NCI-H1694 treated with DMSO at 0.1 percent for 48 hours (cell line): ENCODE measurements at regions not wholly inside any gene's neighbourhood (a gene's known extent, or its start where the extent isn't known, plus 50 kb on each side); places are given as distances from the start of the nearest gene placed in this dataset.
A peak's percentile ranks its signal among the peaks of the same experiment; 100 is the strongest.

ENCODE experiments used
- DNase-seq: peaks from one replicate; lab custom pipeline; 2025; lab: John Stamatoyannopoulos, UW

DNA sequence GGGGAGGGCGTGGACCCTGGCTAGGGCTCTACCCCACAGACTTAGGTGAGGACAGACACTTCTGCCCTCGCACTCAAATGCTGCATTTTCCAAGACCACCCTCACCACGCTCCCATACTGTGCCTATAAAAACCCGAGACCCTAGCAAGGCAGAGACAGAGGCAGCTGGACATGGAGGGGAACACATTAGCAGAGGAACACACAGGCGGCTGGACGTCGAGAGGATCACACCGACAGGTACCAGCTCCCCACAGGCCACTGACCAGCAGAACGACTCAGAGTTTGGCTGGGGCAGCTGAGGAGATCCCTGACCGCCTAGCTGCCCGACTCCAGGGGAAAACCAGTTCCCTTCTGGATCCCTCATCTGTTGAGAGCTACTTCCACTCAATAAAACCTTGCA lies 338.2 kb upstream of the SMIM30 start:
- DNase-seq, result no peak

DNA sequence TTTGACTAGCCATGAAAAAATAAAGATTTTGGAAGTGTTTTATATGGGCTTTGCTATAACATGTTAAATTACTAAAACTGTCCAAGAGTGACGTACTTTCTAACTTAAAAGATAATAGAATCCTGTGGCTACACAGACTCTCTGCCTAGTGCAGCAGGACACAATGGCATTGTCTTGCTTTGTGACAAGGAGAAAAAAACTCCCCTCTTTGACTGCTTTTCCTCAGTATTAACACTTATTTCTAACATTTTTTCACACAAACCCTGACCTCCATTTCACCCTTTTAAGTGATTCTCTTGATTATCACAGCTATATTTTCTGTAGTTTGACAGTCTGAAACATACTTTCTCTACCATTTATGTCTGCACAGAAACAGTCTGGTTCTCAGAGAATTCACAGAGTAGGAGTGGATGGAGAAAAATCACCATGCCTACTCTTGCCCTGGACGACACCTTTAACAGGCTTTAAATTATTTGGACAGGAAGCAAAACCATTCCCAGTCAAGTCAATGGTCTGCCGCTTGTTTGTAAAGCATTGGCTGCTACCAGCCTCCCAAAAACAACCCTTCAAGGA lies 336.3 kb upstream of the SMIM30 start:
- no peak for DNase-seq

- DNase-seq, result no peak
Measured at GRCh38 chr7:113452245-113452644, 333.9 kb upstream of the SMIM30 start.

GRCh38 chr7:113446791-113447190 lies 328.4 kb upstream of the SMIM30 start:
- no peak for DNase-seq

- DNase-seq, result no peak
Measured at GRCh38 chr7:113446391-113446790, 328.0 kb upstream of the SMIM30 start.

GRCh38 chr7:113444261-113444660 lies 325.9 kb upstream of the SMIM30 start:
- no peak for DNase-seq

DNA sequence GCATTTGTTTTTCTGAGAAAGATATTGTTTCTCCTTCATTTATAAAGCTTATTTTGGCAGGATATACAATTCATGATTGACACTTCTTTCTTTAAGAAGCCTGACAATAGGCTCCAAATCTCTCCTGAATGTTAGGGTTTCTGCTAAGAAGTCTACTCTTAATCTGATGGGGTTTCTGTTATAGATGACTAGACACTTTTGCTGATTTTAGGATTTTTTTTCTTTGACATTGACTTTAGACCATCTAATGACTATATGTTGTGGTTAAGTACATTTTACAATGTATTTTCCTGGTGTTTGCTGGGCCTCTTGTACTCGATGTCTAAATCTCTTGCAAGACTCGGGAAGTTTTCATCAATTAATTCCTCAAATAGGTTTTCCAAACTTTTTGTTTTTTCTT lies 321.8 kb upstream of the SMIM30 start:
- DNase-seq, result no peak

GRCh38 chr7:113431406-113431805 lies 313.1 kb upstream of the SMIM30 start:
- no peak for DNase-seq

DNA sequence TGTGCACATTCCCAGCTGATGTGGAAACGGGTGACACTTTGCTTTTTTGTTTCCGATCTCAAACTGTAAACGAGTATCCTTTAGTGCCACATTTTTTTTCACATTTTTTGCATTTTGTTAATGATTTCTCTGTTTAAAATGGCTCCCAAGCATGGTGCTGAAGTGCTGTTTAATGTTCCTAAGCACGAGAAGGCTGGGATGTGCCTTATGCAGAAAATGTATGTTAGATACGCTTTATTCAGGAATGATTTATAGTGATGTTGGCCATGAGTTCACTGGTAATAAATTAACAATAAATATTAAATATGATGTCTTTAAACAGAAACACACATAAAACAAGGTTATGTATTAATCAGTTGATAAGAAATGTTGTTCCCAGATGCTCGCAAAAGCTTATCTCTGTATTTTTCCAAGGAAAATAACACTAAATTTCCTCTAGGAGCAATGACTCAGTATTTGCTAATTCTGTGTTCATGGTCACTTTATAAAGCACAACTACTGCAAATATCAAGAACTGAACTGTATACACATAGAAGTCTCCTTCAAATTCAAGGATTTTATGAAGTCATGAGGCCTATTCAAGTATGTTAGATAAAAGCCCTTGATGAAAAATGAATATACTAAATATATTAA lies 305.9 kb upstream of the SMIM30 start:
- DNase-seq, result no peak

DNA sequence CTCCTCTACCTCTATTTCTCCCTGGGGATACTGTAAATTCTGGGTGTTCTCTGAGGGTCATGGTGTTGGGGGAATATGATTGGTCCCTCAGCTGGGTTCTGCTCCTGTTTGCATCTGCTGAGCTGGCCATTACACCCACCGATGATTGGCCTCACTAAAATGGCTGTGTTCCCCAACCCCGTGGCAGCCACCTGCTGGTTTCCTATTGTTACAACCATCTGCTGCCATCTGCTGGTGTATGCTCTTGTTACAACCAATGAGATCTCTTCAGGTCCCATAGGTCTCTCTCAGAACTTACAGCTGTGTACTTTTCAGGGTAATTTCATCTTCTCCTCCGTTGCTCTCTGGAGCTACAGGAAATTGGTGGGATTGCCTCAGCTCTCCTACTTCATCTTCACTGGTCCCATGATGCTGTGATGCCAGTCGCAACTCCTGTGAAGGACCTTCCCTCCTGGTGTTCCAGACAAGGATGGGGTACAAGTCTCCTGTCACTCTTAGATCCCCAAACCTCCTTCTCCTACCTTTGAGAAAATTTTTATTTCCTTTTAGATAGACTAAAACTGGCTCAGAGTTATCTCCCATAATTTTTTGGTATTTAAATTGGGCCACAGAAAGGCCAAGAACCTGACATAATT lies 303.5 kb upstream of the SMIM30 start:
- DNase-seq, result peak; percentile 87

GRCh38 chr7:113414401-113415035 lies 296.2 kb upstream of the SMIM30 start:
- DNase-seq, result no peak

DNA sequence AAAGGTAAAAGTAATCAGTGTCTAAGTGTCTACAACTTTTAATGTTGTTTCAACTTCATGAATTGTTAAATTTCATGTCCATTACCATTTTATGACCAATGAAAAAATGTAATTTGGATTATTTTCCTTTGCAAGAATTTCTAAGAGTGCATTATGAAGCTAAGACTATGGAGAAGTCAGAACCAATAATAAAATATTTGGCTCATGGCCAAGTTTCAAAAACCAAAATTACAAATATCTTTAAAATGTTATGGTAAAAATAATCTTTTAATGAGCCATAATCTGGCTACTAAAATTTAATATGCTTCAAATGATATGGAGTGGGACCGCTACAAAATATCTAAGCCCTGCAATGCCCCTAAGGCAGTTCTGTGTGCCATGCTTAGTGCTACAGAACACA lies 294.1 kb upstream of the SMIM30 start:
- no peak for DNase-seq

GRCh38 chr7:113410796-113411195 lies 292.4 kb upstream of the SMIM30 start:
- no peak for DNase-seq

DNA sequence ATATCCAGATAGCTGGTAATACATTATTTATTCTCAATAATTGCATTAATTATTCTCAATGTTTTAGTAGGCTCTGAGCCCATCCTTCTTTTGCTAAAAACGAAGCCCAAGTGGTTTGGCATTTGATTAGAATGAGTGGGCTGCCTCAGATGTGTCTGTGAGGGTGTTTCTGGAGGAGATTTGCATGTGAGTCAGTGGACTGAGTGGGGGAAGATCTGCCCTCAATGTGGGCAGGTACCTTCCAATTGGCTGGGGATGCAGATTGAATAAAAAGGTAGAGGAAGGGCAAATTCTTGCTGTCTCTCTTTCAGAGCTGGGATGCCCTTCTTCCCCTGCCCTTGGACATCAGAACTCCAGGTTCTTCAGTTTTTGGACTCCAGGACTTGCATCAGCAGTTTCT lies 290.6 kb upstream of the SMIM30 start:
- no peak for DNase-seq

- DNase-seq, result no peak
Measured at GRCh38 chr7:113405296-113406056, 287.1 kb upstream of the SMIM30 start.

DNA sequence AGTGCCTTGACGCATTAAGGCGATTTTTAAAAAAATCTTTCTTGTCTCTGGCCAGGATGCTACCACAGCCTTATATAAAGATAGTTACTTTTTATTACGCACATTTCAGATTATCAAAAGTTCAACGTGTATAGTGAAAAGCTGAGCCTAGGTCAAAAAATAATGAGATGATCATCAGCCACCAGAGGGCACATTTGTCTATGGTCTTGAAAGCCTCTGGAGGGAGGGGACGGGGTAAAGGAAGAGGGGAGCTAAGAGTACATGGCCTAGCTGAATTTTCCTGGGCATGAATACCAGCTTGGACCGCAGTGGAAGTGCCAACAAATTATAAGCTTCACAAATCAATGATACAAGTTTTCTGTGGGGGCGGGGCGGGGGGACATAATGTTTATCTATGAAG lies 285.9 kb upstream of the SMIM30 start:
- no peak for DNase-seq

GRCh38 chr7:113402482-113402881 lies 284.1 kb upstream of the SMIM30 start:
- DNase-seq, result no peak

DNA sequence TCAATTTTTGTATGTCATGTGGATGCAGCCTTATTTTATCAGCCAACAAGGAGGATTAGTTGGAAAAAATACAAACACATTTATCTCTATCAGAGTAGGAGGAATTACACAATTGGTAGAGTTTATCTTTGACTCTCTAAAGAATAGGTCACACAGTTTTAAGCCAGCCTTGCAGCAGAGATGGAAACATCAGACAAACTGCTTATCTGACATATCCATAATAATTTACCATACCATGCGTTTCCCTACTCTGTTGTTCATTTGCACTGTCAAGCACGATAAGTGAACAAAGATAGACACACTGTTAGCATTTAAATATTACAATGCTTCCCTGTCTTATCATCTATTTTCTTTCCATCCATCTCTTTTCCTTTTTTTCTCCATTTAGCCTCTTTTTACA lies 283.7 kb upstream of the SMIM30 start:
- DNase-seq, result no peak

GRCh38 chr7:113394856-113395255 lies 276.5 kb upstream of the SMIM30 start:
- no peak for DNase-seq

DNA sequence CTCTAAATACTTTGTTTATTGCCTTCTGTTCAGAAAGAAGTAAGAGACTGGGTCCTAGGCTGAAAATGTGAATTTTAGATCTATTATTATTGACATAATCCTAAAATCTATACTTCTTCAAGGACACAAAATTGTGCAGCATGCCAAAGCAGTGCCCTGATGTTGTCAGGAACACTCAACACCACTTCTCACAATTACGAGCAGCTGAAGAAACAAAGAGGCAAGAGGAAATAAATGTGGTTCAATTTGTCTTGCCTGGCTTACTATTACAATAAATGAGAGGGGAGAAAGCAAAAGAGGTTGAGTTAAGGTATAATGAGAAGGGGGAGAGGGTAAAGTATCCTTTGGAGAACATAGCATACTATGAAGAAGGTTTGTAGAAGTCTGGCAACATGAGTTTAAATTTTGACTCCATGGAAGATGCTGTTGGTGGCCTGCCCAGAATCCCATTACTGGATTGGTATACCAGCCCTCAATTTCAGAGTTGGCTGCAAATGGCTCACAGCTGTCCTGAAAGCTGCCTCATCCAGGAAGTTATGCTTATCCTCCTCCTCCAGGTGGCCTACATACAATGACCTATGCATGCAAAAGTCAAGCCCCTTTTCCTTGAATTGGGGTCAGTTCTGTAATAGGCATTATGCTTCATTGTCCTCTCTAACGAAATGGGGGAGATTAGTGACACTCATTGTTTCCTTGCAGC lies 274.6 kb upstream of the SMIM30 start:
- DNase-seq, result no peak

DNA sequence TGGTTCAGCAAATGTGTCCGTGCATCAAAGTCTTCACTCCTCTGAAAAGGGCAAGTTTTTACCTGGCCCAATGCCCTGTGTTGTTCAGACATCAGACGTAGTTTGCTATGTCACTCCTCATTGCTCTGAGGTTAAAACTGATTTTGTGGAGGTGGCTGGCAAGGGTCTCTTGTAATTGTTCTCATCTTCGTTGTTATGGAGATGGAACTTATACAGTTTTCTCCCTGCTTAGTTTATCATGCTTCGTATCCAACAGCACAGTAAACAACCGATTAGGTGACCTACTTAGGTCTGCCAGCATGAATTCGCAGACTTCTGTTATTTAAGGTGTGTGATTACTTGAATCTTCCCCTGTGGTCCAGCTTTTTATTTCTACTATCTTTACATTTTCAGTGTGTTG lies 274.1 kb upstream of the SMIM30 start:
- no peak for DNase-seq

GRCh38 chr7:113389112-113389646 lies 270.8 kb upstream of the SMIM30 start:
- DNase-seq, result no peak
